Keratinocyte (primary cell): ENCODE measurements at regions not wholly inside any gene's neighbourhood (a gene's known extent, or its start where the extent isn't known, plus 50 kb on each side); places are given as distances from the start of the nearest gene placed in this dataset.

Source experiments
- DNase-seq: peaks from one replicate; pipeline ENCODE4 v3.0.0-alpha.2; 2011; ENCODE audit warnings: low read depth, missing footprints, low spot score
- FAIRE-seq: peaks from 2 replicates; lab custom pipeline; 2011; peaks lifted over from hg19 to GRCh38; lab: Jason Lieb, UNC
- H2AFZ ChIP-seq: 2 replicates; pipeline ENCODE4 v1.6.0; 2012; ENCODE audit warnings: low read length, control low read depth, inconsistent platforms; ENCODE audit not compliant: control insufficient read depth
- H3K27ac ChIP-seq: 2 replicates; pipeline ENCODE4 v1.5.1; 2011; ENCODE audit warnings: low read length; ENCODE audit not compliant: control insufficient read depth, insufficient read depth
- H3K27me3 ChIP-seq: 3 replicates; pipeline ENCODE4 v1.6.0; 2011; ENCODE audit warnings: low read length; ENCODE audit not compliant: control insufficient read depth, insufficient read depth; ENCODE audit errors: extremely low read depth
- H3K36me3 ChIP-seq, 2 experiments: 2 replicates in 1 of 2; 3 replicates in 1 of 2; pipeline ENCODE4 v1.5.1; 2011; ENCODE audit warnings: low read length in 2 of 2, mild to moderate bottlenecking in 1 of 2; ENCODE audit not compliant: control insufficient read depth in 2 of 2, insufficient read depth in 2 of 2; ENCODE audit errors: extremely low read depth in 1 of 2
- H3K4me1 ChIP-seq: 3 replicates; pipeline ENCODE4 v1.5.1; 2011; ENCODE audit warnings: low read length; ENCODE audit not compliant: control insufficient read depth, insufficient read depth; ENCODE audit errors: extremely low read depth
- H3K4me2 ChIP-seq: 3 replicates; pipeline ENCODE4 v1.6.0; 2011; ENCODE audit warnings: low read depth, low read length; ENCODE audit not compliant: control insufficient read depth, insufficient read depth; ENCODE audit errors: extremely low read depth
- H3K4me3 ChIP-seq, 3 experiments: fragments of 200-600 bp in 1 of 3; sonication (generic) in 1 of 3; 2 replicates in 2 of 3; 3 replicates in 1 of 3; pipeline ENCODE4 v1.5.1; 2011 to 2016; ENCODE audit warnings: low read length in 3 of 3, mild to moderate bottlenecking in 3 of 3, control low read depth in 2 of 3, inconsistent platforms in 1 of 3, low read depth in 1 of 3, mixed read lengths in 1 of 3, mixed run types in 1 of 3, moderate library complexity in 1 of 3; ENCODE audit not compliant: control insufficient read depth in 2 of 3, insufficient read depth in 2 of 3; ENCODE audit errors: extremely low read depth in 1 of 3
- H3K79me2 ChIP-seq: 2 replicates; pipeline ENCODE4 v1.6.0; 2012; ENCODE audit warnings: low read length; ENCODE audit not compliant: control insufficient read depth, insufficient read depth
- H3K9ac ChIP-seq: 3 replicates; pipeline ENCODE4 v1.6.0; 2011; ENCODE audit warnings: low read length; ENCODE audit not compliant: control insufficient read depth, insufficient read depth; ENCODE audit errors: extremely low read depth
- H3K9me1 ChIP-seq: 3 replicates; pipeline ENCODE4 v1.6.0; 2011; ENCODE audit warnings: low read length; ENCODE audit not compliant: control insufficient read depth, insufficient read depth; ENCODE audit errors: extremely low read depth
- H3K9me3 ChIP-seq: 2 replicates; pipeline ENCODE4 v1.5.1; 2012; ENCODE audit warnings: low read depth, low read length; ENCODE audit not compliant: control insufficient read depth
- H4K20me1 ChIP-seq: 3 replicates; pipeline ENCODE4 v1.6.0; 2011; ENCODE audit warnings: low read length; ENCODE audit not compliant: control insufficient read depth, insufficient read depth; ENCODE audit errors: extremely low read depth
- CTCF ChIP-seq, 3 experiments: IDR thresholded peaks in 1 of 3; conservative IDR thresholded peaks in 1 of 3; optimal IDR thresholded peaks in 1 of 3; 2 replicates in 2 of 3; 3 replicates in 1 of 3; pipeline versions ENCODE3 to v1.5.1; 2011; ENCODE audit warnings: low read length in 3 of 3, mild to moderate bottlenecking in 3 of 3, moderate library complexity in 2 of 3, control low read depth in 1 of 3, inconsistent platforms in 1 of 3; ENCODE audit not compliant: insufficient read depth in 2 of 3; ENCODE audit errors: extremely low read depth in 1 of 3
- EZH2 ChIP-seq: IDR thresholded peaks from one replicate; pipeline ENCODE4 v1.6.1; 2012; ENCODE audit warnings: inconsistent platforms, mild to moderate bottlenecking, low read length, moderate library complexity
- dilution Hi-C: fragments of 300-500 bp; cut with MboI; formaldehyde crosslinking; loops from one replicate; pipeline ENCODE4 v1.7.0; 2020; ENCODE audit warnings: low sequenced_read_pairs; ENCODE audit not compliant: extremely low pct_ligation_motif_present

GRCh38 chr2:113823716-113824595 is 65.9 kb upstream of the ACTR3 start:
- FAIRE-seq (no peak), DNase-seq (no peak)
- dilution Hi-C loops, result no loop called here
- Histone ChIP-seq H3K4me3 (no peak overlapping the region), H4K20me1 (no peaks in the 10 kb centered on the region), H3K27me3 (no peaks in the 10 kb centered on the region), H3K79me2 (no peaks in the 10 kb centered on the region), H3K27ac (no peak overlapping the region), H3K4me1 (no peaks in the 10 kb centered on the region), H3K9ac (no peak overlapping the region), H3K36me3 (no peaks in the 10 kb centered on the region), H3K4me2 (no peak overlapping the region), H2AFZ (no peak overlapping the region), H3K9me3 (no peaks in the 10 kb centered on the region), H3K9me1 (no peaks in the 10 kb centered on the region)
- TF ChIP-seq EZH2 (no peak), CTCF (optimal IDR thresholded peaks at IDR 0.05 in 1 of 3, IDR thresholded peaks at IDR 0.05 in 1 of 3, conservative IDR thresholded peaks at IDR 0.05 in 1 of 3; ENCODE audit: extremely low read depth in 1 of 3, insufficient read depth in 2 of 3, low read length in 3 of 3) (no peak)

GRCh38 chr2:113822087-113822815 is 65.8 kb upstream of the SLC35F5 start:
- no peak overlapping the region for H3K27ac ChIP-seq
- TF ChIP-seq CTCF (optimal IDR thresholded peaks at IDR 0.05 in 1 of 3, IDR thresholded peaks at IDR 0.05 in 1 of 3, conservative IDR thresholded peaks at IDR 0.05 in 1 of 3; ENCODE audit: extremely low read depth in 1 of 3, insufficient read depth in 2 of 3, low read length in 3 of 3) (no peak), EZH2 (no peak)
- H4K20me1 ChIP-seq, result no peaks in the 10 kb centered on the region
- no peak overlapping the region for H2AFZ ChIP-seq
- FAIRE-seq (no peak), DNase-seq (no peak)
- H3K9ac ChIP-seq, result no peak overlapping the region
- no peaks in the 10 kb centered on the region for H3K4me1 ChIP-seq
- H3K4me3 ChIP-seq, result no peak overlapping the region
- no peaks in the 10 kb centered on the region for H3K9me3 ChIP-seq
- dilution Hi-C loops, result no loop called here
- no peaks in the 10 kb centered on the region for H3K9me1 ChIP-seq
- no peaks in the 10 kb centered on the region for H3K36me3 ChIP-seq
- no peak overlapping the region for H3K4me2 ChIP-seq
- no peaks in the 10 kb centered on the region for H3K27me3 ChIP-seq
- H3K79me2 ChIP-seq, result no peaks in the 10 kb centered on the region
